ENCODE measurements at regions not wholly inside any gene's neighbourhood (a gene's known extent, or its start where the extent isn't known, plus 50 kb on each side); places are given as distances from the start of the nearest gene placed in this dataset.

GRCh38 chr1:38512789-38513188 is 346.8 kb downstream of the RRAGC start:
- H2AFZ ChIP-seq (ENCODE audit: low read depth, low read length, severe bottlenecking) = no peak overlapping the region
- TF ChIP-seq EZH2phosphoT487 (conservative IDR thresholded peaks at IDR 0.05; ENCODE audit: low read length) = no peak
- TF ChIP-seq, protein P1, sequence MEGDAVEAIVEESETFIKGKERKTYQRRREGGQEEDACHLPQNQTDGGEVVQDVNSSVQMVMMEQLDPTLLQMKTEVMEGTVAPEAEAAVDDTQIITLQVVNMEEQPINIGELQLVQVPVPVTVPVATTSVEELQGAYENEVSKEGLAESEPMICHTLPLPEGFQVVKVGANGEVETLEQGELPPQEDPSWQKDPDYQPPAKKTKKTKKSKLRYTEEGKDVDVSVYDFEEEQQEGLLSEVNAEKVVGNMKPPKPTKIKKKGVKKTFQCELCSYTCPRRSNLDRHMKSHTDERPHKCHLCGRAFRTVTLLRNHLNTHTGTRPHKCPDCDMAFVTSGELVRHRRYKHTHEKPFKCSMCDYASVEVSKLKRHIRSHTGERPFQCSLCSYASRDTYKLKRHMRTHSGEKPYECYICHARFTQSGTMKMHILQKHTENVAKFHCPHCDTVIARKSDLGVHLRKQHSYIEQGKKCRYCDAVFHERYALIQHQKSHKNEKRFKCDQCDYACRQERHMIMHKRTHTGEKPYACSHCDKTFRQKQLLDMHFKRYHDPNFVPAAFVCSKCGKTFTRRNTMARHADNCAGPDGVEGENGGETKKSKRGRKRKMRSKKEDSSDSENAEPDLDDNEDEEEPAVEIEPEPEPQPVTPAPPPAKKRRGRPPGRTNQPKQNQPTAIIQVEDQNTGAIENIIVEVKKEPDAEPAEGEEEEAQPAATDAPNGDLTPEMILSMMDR (IDR thresholded peaks at IDR 0.05; ENCODE audit: insufficient read depth, low read length, poor library complexity, severe bottlenecking) = no peak
- H3K4me3 ChIP-seq (ENCODE audit: insufficient read depth, low read length, poor library complexity, severe bottlenecking) = no peak overlapping the region

GRCh38 chr1:38512024-38512767 is 347.4 kb downstream of the RRAGC start:
- Histone ChIP-seq H3F3A (ENCODE audit: insufficient read depth) (no peaks in the 10 kb centered on the region), H2AFZ (ENCODE audit: low read depth, low read length, severe bottlenecking) (no peak overlapping the region), H4K20me1 (ENCODE audit: low read depth, low read length) (no peaks in the 10 kb centered on the region), H3K4me3 (ENCODE audit: insufficient read depth, low read length, poor library complexity, severe bottlenecking) (no peak overlapping the region), H3K27ac (ENCODE audit: low read depth, low read length) (no peak overlapping the region), H3K27me3 (ENCODE audit: low read length) (no peaks in the 10 kb centered on the region), H3K9me2 (replicated peaks; ENCODE audit: insufficient read depth, low read length) (no peaks in the 10 kb centered on the region), H3K79me2 (ENCODE audit: insufficient read depth, low read length) (no peaks in the 10 kb centered on the region), H3K36me3 (ENCODE audit: low read length) (no peaks in the 10 kb centered on the region), H3K9ac (ENCODE audit: low read length) (no peak overlapping the region), H3K4me2 (ENCODE audit: low read depth, low read length, poor library complexity, severe bottlenecking) (no peak overlapping the region), H3K9me3 (ENCODE audit: insufficient read depth, low read length) (no peaks in the 10 kb centered on the region)
- TF ChIP-seq EZH2phosphoT487 (conservative IDR thresholded peaks at IDR 0.05; ENCODE audit: low read length) = no peak
- TF ChIP-seq, protein P1 (IDR thresholded peaks at IDR 0.05; ENCODE audit: insufficient read depth, low read length, poor library complexity, severe bottlenecking) = no peak

More at GRCh38 chr1:38512789-38513188, 346.8 kb downstream of the RRAGC start:
- Histone ChIP-seq H3K79me2 (ENCODE audit: insufficient read depth, low read length) (no peaks in the 10 kb centered on the region), H3F3A (ENCODE audit: insufficient read depth) (no peaks in the 10 kb centered on the region), H3K9ac (ENCODE audit: low read length) (no peak overlapping the region), H4K20me1 (ENCODE audit: low read depth, low read length) (no peaks in the 10 kb centered on the region), H3K9me2 (replicated peaks; ENCODE audit: insufficient read depth, low read length) (no peaks in the 10 kb centered on the region), H3K9me3 (ENCODE audit: insufficient read depth, low read length) (no peaks in the 10 kb centered on the region), H3K27ac (ENCODE audit: low read depth, low read length) (no peak overlapping the region), H3K36me3 (ENCODE audit: low read length) (no peaks in the 10 kb centered on the region), H3K4me2 (ENCODE audit: low read depth, low read length, poor library complexity, severe bottlenecking) (no peak overlapping the region), H3K27me3 (ENCODE audit: low read length) (no peaks in the 10 kb centered on the region)

GRCh38 chr1:38508232-38508631 is 351.3 kb downstream of the RRAGC start:
- no peak overlapping the region for H3K9ac ChIP-seq (ENCODE audit: low read length)
- no peak overlapping the region for H3K27ac ChIP-seq (ENCODE audit: low read depth, low read length)
- no peaks in the 10 kb centered on the region for H3K9me2 ChIP-seq (replicated peaks; ENCODE audit: insufficient read depth, low read length)
- no peaks in the 10 kb centered on the region for H3F3A ChIP-seq (ENCODE audit: insufficient read depth)
- no peak overlapping the region for H3K4me2 ChIP-seq (ENCODE audit: low read depth, low read length, poor library complexity, severe bottlenecking)
- H3K79me2 ChIP-seq (ENCODE audit: insufficient read depth, low read length) = no peaks in the 10 kb centered on the region
- no peak overlapping the region for H2AFZ ChIP-seq (ENCODE audit: low read depth, low read length, severe bottlenecking)
- H3K9me3 ChIP-seq (ENCODE audit: insufficient read depth, low read length) = no peaks in the 10 kb centered on the region
- no peaks in the 10 kb centered on the region for H3K36me3 ChIP-seq (ENCODE audit: low read length)
- no peaks in the 10 kb centered on the region for H4K20me1 ChIP-seq (ENCODE audit: low read depth, low read length)
- H3K4me3 ChIP-seq (ENCODE audit: insufficient read depth, low read length, poor library complexity, severe bottlenecking) = no peak overlapping the region
- TF ChIP-seq, protein P1 (IDR thresholded peaks at IDR 0.05; ENCODE audit: insufficient read depth, low read length, poor library complexity, severe bottlenecking) = no peak
- TF ChIP-seq EZH2phosphoT487 (conservative IDR thresholded peaks at IDR 0.05; ENCODE audit: low read length) = no peak
- no peaks in the 10 kb centered on the region for H3K27me3 ChIP-seq (ENCODE audit: low read length)
